B cell (primary cell): ENCODE measurements at regions not wholly inside any gene's neighbourhood (a gene's known extent, or its start where the extent isn't known, plus 50 kb on each side); places are given as distances from the start of the nearest gene placed in this dataset.

Experiments
- CTCF ChIP-seq: fragments of 200-600 bp; IDR thresholded peaks from one replicate; pipeline ENCODE4 v1.8.0; 2022; ENCODE audit warnings: antibody characterized with exemption, mild to moderate bottlenecking
- EZH2 ChIP-seq: IDR thresholded peaks from 2 replicates; pipeline ENCODE4 v1.6.1; 2012; ENCODE audit warnings: borderline replicate concordance, low read depth, mild to moderate bottlenecking, moderate library complexity, low read length; ENCODE audit not compliant: insufficient read depth, poor library complexity, severe bottlenecking

DNA sequence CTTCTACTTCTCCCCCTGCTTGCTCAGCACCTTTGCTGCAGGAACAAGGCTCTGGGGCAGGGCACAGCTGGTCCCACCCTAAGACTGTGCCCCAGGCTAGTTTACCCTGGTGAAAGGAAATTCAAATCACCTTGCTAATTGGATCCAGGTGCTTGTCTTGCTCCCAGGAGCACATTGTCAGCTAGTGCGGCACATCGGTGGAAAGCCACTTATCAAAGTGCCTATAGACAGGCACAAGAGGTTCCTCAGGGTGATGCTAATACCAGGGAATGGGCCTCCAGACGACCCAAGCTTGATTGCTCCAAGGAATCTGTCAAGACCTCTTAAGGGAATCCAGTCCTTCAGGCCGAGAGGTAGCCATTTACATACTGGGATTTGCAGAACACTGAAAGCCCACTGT is 64.5 kb upstream of the PRPS1 start:
- TF ChIP-seq CTCF (no peak), EZH2 (no peak)
